Erythroblast (primary cell): ENCODE measurements at regions not wholly inside any gene's neighbourhood (a gene's known extent, or its start where the extent isn't known, plus 50 kb on each side); places are given as distances from the start of the nearest gene placed in this dataset.
"Not testable (repeated sequence)": the region's sequence is repeated elsewhere in the genome, so short reads cannot be mapped to it uniquely, and the experiment has no call there.

Source experiments
- DNase-seq, 2 experiments: peaks; one replicate each; lab custom pipeline; 2025; lab: John Stamatoyannopoulos, UW
- GATA1 ChIP-seq: IDR thresholded peaks from 2 replicates; pipeline ENCODE4 v1.6.1; 2011; ENCODE audit warnings: low read depth, mild to moderate bottlenecking, control low read depth, low read length, moderate library complexity
- POLR2A ChIP-seq: IDR thresholded peaks from 2 replicates; pipeline ENCODE4 v1.6.1; 2011; ENCODE audit warnings: mild to moderate bottlenecking, low read length

GRCh38 chr5:28823231-28823630 lies 1784.8 kb upstream of the CDH9 start:
- no peak for DNase-seq
- TF ChIP-seq POLR2A (no peak), GATA1 (no peak)

GRCh38 chr5:28822071-28822470 lies 1783.7 kb upstream of the CDH9 start:
- TF ChIP-seq POLR2A (no peak), GATA1 (no peak)

GRCh38 chr5:28810751-28811136 lies 1772.4 kb upstream of the CDH9 start:
- TF ChIP-seq POLR2A (no peak), GATA1 (no peak)
- DNase-seq, result no peak

More at GRCh38 chr5:28822071-28822470, 1783.7 kb upstream of the CDH9 start:
- DNase-seq, result no peak

GRCh38 chr5:28809811-28810750 lies 1771.7 kb upstream of the CDH9 start:
- no peak for DNase-seq

GRCh38 chr5:28808967-28809810 lies 1770.8 kb upstream of the CDH9 start:
- no peak for TF ChIP-seq POLR2A
- no peak for TF ChIP-seq GATA1
- no peak for DNase-seq

More at GRCh38 chr5:28809811-28810750, 1771.7 kb upstream of the CDH9 start:
- TF ChIP-seq GATA1 (no peak), POLR2A (no peak)

GRCh38 chr5:28807195-28807729 lies 1768.9 kb upstream of the CDH9 start:
- no peak for DNase-seq
- TF ChIP-seq POLR2A, result no peak
- no peak for TF ChIP-seq GATA1

GRCh38 chr5:28799035-28799434 lies 1760.6 kb upstream of the CDH9 start:
- not testable (repeated sequence) for DNase-seq

- TF ChIP-seq GATA1 (no peak), POLR2A (no peak)
- DNase-seq, result no peak
These were observed 1750.6 kb upstream of the CDH9 start for GRCh38 chr5:28788954-28789353.

GRCh38 chr5:28780083-28780692 lies 1741.8 kb upstream of the CDH9 start:
- TF ChIP-seq POLR2A (no peak), GATA1 (no peak)
- no peak for DNase-seq

- DNase-seq, result no peak
- TF ChIP-seq POLR2A, result no peak
- TF ChIP-seq GATA1, result no peak
These were observed 1740.9 kb upstream of the CDH9 start for GRCh38 chr5:28779161-28779754.

GRCh38 chr5:28770307-28770706 lies 1731.9 kb upstream of the CDH9 start:
- no peak for TF ChIP-seq POLR2A
- TF ChIP-seq GATA1, result no peak
- no peak for DNase-seq

GRCh38 chr5:28766565-28767158 lies 1728.3 kb upstream of the CDH9 start:
- peak; percentile 54 to 55 for DNase-seq
- TF ChIP-seq POLR2A (no peak), GATA1 (no peak)

- TF ChIP-seq POLR2A (no peak), GATA1 (no peak)
- no peak for DNase-seq
These were observed 1713.0 kb upstream of the CDH9 start for GRCh38 chr5:28751396-28751795.
